Activated naive CD4-positive, alpha-beta T cell treated with anti-CD3 and anti-CD28 coated beads, Interleukin-2, amount 10 ng/mL, durations not matched to agents 7 days and 5 days (primary cell): ENCODE measurements at regions not wholly inside any gene's neighbourhood (a gene's known extent, or its start where the extent isn't known, plus 50 kb on each side); places are given as distances from the start of the nearest gene placed in this dataset.

ENCODE experiments used
- CTCF ChIA-PET: fragments of 350-600 bp; sonication (Branson Sonifier 250); formaldehyde crosslinking; loops from one replicate; lab custom pipeline; 2021; ENCODE audit warnings: antibody characterized with exemption; lab: Charles Lee
- DNase-seq: peaks from one replicate; pipeline ENCODE4 v3.0.0-alpha.2; 2020
- H3K27ac Mint-ChIP-seq: one replicate; pipeline ENCODE4 v1.8.0; 2021; ENCODE audit warnings: mild to moderate bottlenecking, moderate library complexity, mixed read lengths
- H3K27me3 Mint-ChIP-seq: one replicate; pipeline ENCODE4 v1.8.0; 2021; ENCODE audit warnings: mild to moderate bottlenecking, mixed read lengths
- H3K36me3 Mint-ChIP-seq: one replicate; pipeline ENCODE4 v1.8.0; 2021; ENCODE audit warnings: mixed read lengths
- H3K4me1 Mint-ChIP-seq: one replicate; pipeline ENCODE4 v1.8.0; 2021; ENCODE audit warnings: mixed read lengths
- H3K4me3 Mint-ChIP-seq: one replicate; pipeline ENCODE4 v1.8.0; 2021; ENCODE audit warnings: mild to moderate bottlenecking, moderate library complexity, mixed read lengths
- H3K9me3 Mint-ChIP-seq: one replicate; pipeline ENCODE4 v1.8.0; 2021; ENCODE audit warnings: mixed read lengths

GRCh38 chr2:126356631-126357030 lies 299.3 kb upstream of the GYPC start:
- no peak for DNase-seq
- no peaks in the 10 kb centered on the region for H3K36me3 Mint-ChIP-seq
- H3K9me3 Mint-ChIP-seq: no peaks in the 10 kb centered on the region
- H3K4me1 Mint-ChIP-seq: no peaks in the 10 kb centered on the region
- CTCF ChIA-PET: no interaction called here
- H3K27ac Mint-ChIP-seq: no peak overlapping the region
- no peaks in the 10 kb centered on the region for H3K27me3 Mint-ChIP-seq
- no peak overlapping the region for H3K4me3 Mint-ChIP-seq

GRCh38 chr2:126358122-126358521 lies 297.8 kb upstream of the GYPC start:
- no peaks in the 10 kb centered on the region for H3K27me3 Mint-ChIP-seq
- CTCF ChIA-PET: no interaction called here

GRCh38 chr2:126359494-126359893 lies 296.5 kb upstream of the GYPC start:
- Mint-ChIP-seq H3K36me3 (no peaks in the 10 kb centered on the region), H3K27ac (no peak overlapping the region), H3K4me3 (no peak overlapping the region), H3K27me3 (no peaks in the 10 kb centered on the region), H3K9me3 (no peaks in the 10 kb centered on the region), H3K4me1 (no peaks in the 10 kb centered on the region)
- DNase-seq: no peak
- CTCF ChIA-PET: interaction anchor here (1.0 to 1.3 kb wide), 3 partner anchors 159 to 419 kb away, joined by 3 to 4 read pairs (median 3); no protein-coding TSS in a partner anchor

More at GRCh38 chr2:126358122-126358521, 297.8 kb upstream of the GYPC start:
- no peaks in the 10 kb centered on the region for H3K4me1 Mint-ChIP-seq
- H3K36me3 Mint-ChIP-seq: no peaks in the 10 kb centered on the region
- H3K4me3 Mint-ChIP-seq: no peak overlapping the region
- DNase-seq: no peak
- no peaks in the 10 kb centered on the region for H3K9me3 Mint-ChIP-seq
- H3K27ac Mint-ChIP-seq: no peak overlapping the region

GRCh38 chr2:126367361-126367760 lies 288.6 kb upstream of the GYPC start:
- H3K36me3 Mint-ChIP-seq: no peaks in the 10 kb centered on the region
- H3K4me3 Mint-ChIP-seq: no peak overlapping the region
- CTCF ChIA-PET: no interaction called here
- H3K9me3 Mint-ChIP-seq: no peaks in the 10 kb centered on the region
- DNase-seq: no peak
- H3K27me3 Mint-ChIP-seq: peaks cover 4% of the 10 kb centered on the region
- no peak overlapping the region for H3K27ac Mint-ChIP-seq
- H3K4me1 Mint-ChIP-seq: no peaks in the 10 kb centered on the region

GRCh38 chr2:126368758-126369157 lies 287.2 kb upstream of the GYPC start:
- H3K9me3 Mint-ChIP-seq: no peaks in the 10 kb centered on the region
- CTCF ChIA-PET: interaction anchor here (1.4 kb wide), 1 partner anchor 44 kb away, joined by 3 read pairs; no protein-coding TSS in a partner anchor
- H3K36me3 Mint-ChIP-seq: no peaks in the 10 kb centered on the region
- no peak overlapping the region for H3K27ac Mint-ChIP-seq
- DNase-seq: no peak
- peaks cover 4% of the 10 kb centered on the region for H3K27me3 Mint-ChIP-seq
- H3K4me1 Mint-ChIP-seq: no peaks in the 10 kb centered on the region
- no peak overlapping the region for H3K4me3 Mint-ChIP-seq

GRCh38 chr2:126370201-126370600 lies 285.8 kb upstream of the GYPC start:
- DNase-seq: no peak
- Mint-ChIP-seq H3K36me3 (no peaks in the 10 kb centered on the region), H3K4me3 (no peak overlapping the region), H3K9me3 (no peaks in the 10 kb centered on the region), H3K27me3 (peaks cover 4% of the 10 kb centered on the region), H3K4me1 (no peaks in the 10 kb centered on the region), H3K27ac (no peak overlapping the region)
- CTCF ChIA-PET: no interaction called here

- CTCF ChIA-PET: no interaction called here
- Mint-ChIP-seq H3K9me3 (no peaks in the 10 kb centered on the region), H3K36me3 (no peaks in the 10 kb centered on the region), H3K27ac (no peak overlapping the region), H3K4me3 (no peak overlapping the region), H3K4me1 (no peaks in the 10 kb centered on the region), H3K27me3 (peaks cover 4% of the 10 kb centered on the region)
- no peak for DNase-seq
These were observed 283.6 kb upstream of the GYPC start for GRCh38 chr2:126372406-126372805.

GRCh38 chr2:126378176-126378575 lies 277.8 kb upstream of the GYPC start:
- no peak overlapping the region for H3K27ac Mint-ChIP-seq

GRCh38 chr2:126381091-126381490 lies 274.9 kb upstream of the GYPC start:
- CTCF ChIA-PET: no interaction called here
- H3K27ac Mint-ChIP-seq: no peak overlapping the region
- no peaks in the 10 kb centered on the region for H3K4me1 Mint-ChIP-seq
- peaks cover 4% of the 10 kb centered on the region for H3K27me3 Mint-ChIP-seq
- H3K36me3 Mint-ChIP-seq: peaks cover under 1% of the 10 kb centered on the region
- H3K9me3 Mint-ChIP-seq: peaks cover 3% of the 10 kb centered on the region
- no peak for DNase-seq
- no peak overlapping the region for H3K4me3 Mint-ChIP-seq

More at GRCh38 chr2:126378176-126378575, 277.8 kb upstream of the GYPC start:
- Mint-ChIP-seq H3K9me3 (no peaks in the 10 kb centered on the region), H3K27me3 (peaks cover 4% of the 10 kb centered on the region), H3K4me1 (no peaks in the 10 kb centered on the region), H3K36me3 (no peaks in the 10 kb centered on the region), H3K4me3 (no peak overlapping the region)
- no peak for DNase-seq
- CTCF ChIA-PET: interaction anchor here (0.7 kb wide), 1 partner anchor 215 kb away, joined by 3 read pairs; no protein-coding TSS in a partner anchor

- Mint-ChIP-seq H3K27ac (no peak overlapping the region), H3K36me3 (peaks cover 4% of the 10 kb centered on the region), H3K4me3 (no peak overlapping the region), H3K9me3 (peaks cover 14% of the 10 kb centered on the region), H3K4me1 (no peaks in the 10 kb centered on the region), H3K27me3 (peaks cover 4% of the 10 kb centered on the region)
- DNase-seq: no peak
- CTCF ChIA-PET: no interaction called here
These were observed 273.0 kb upstream of the GYPC start for GRCh38 chr2:126382998-126383397.

- H3K27ac Mint-ChIP-seq: no peak overlapping the region
- peaks cover 4% of the 10 kb centered on the region for H3K36me3 Mint-ChIP-seq
- no peak overlapping the region for H3K4me3 Mint-ChIP-seq
- no peaks in the 10 kb centered on the region for H3K4me1 Mint-ChIP-seq
- H3K9me3 Mint-ChIP-seq: peaks cover 14% of the 10 kb centered on the region
- CTCF ChIA-PET: no interaction called here
- no peak for DNase-seq
- peaks cover 4% of the 10 kb centered on the region for H3K27me3 Mint-ChIP-seq
These were observed 272.2 kb upstream of the GYPC start for GRCh38 chr2:126383800-126384199.

GRCh38 chr2:126385441-126385840 lies 270.5 kb upstream of the GYPC start:
- no peaks in the 10 kb centered on the region for H3K4me1 Mint-ChIP-seq
- H3K27ac Mint-ChIP-seq: no peak overlapping the region
- CTCF ChIA-PET: no interaction called here
- H3K9me3 Mint-ChIP-seq: peaks cover 14% of the 10 kb centered on the region
- peaks cover 8% of the 10 kb centered on the region for H3K27me3 Mint-ChIP-seq
- no peak overlapping the region for H3K4me3 Mint-ChIP-seq
- peaks cover 4% of the 10 kb centered on the region for H3K36me3 Mint-ChIP-seq
- DNase-seq: no peak

GRCh38 chr2:126385983-126386382 lies 270.0 kb upstream of the GYPC start:
- Mint-ChIP-seq H3K4me1 (no peaks in the 10 kb centered on the region), H3K27ac (no peak overlapping the region), H3K36me3 (peaks cover 4% of the 10 kb centered on the region), H3K9me3 (peaks cover 14% of the 10 kb centered on the region), H3K4me3 (no peak overlapping the region), H3K27me3 (peaks cover 4% of the 10 kb centered on the region)
- no peak for DNase-seq
- CTCF ChIA-PET: interaction anchor here (1.0 kb wide), 1 partner anchor 12 kb away, joined by 3 read pairs; no protein-coding TSS in a partner anchor

GRCh38 chr2:126389446-126389845 lies 266.5 kb upstream of the GYPC start:
- peaks cover 4% of the 10 kb centered on the region for H3K36me3 Mint-ChIP-seq
- peaks cover 14% of the 10 kb centered on the region for H3K9me3 Mint-ChIP-seq
- CTCF ChIA-PET: no interaction called here
- no peak for DNase-seq
- H3K27me3 Mint-ChIP-seq: peaks cover 3% of the 10 kb centered on the region
- H3K4me3 Mint-ChIP-seq: no peak overlapping the region
- H3K4me1 Mint-ChIP-seq: no peaks in the 10 kb centered on the region
- no peak overlapping the region for H3K27ac Mint-ChIP-seq

- no peaks in the 10 kb centered on the region for H3K9me3 Mint-ChIP-seq
- DNase-seq: no peak
- H3K36me3 Mint-ChIP-seq: no peaks in the 10 kb centered on the region
- no peaks in the 10 kb centered on the region for H3K4me1 Mint-ChIP-seq
- peaks cover 3% of the 10 kb centered on the region for H3K27me3 Mint-ChIP-seq
- CTCF ChIA-PET: no interaction called here
- H3K27ac Mint-ChIP-seq: no peak overlapping the region
- no peak overlapping the region for H3K4me3 Mint-ChIP-seq
These were observed 263.1 kb upstream of the GYPC start for GRCh38 chr2:126392889-126393288.
